GM21737 (cell line): ENCODE measurements at regions not wholly inside any gene's neighbourhood (a gene's known extent, or its start where the extent isn't known, plus 50 kb on each side); places are given as distances from the start of the nearest gene placed in this dataset.
A peak's percentile ranks its signal among the peaks of the same experiment; 100 is the strongest.

ENCODE experiments used
- ATAC-seq: cut with Tn5 transposase; IDR thresholded peaks from one replicate; pipeline ENCODE4 v1.9.1; 2021; ENCODE audit warnings: mild to moderate bottlenecking, moderate library complexity; ENCODE audit not compliant: unreplicated experiment

GRCh38 chr18:60552948-60553347 is 180.4 kb upstream of the MC4R start:
- no peak for ATAC-seq

- ATAC-seq, result no peak
Measured at GRCh38 chr18:60554967-60555366, 182.4 kb upstream of the MC4R start.

- ATAC-seq, result no peak
Measured at GRCh38 chr18:60555625-60556024, 183.1 kb upstream of the MC4R start.

- no peak for ATAC-seq
Measured at GRCh38 chr18:60556326-60556725, 183.8 kb upstream of the MC4R start.

GRCh38 chr18:60560071-60560470 is 187.5 kb upstream of the MC4R start:
- ATAC-seq, result no peak

- ATAC-seq, result no peak
Measured at GRCh38 chr18:60563082-60563481, 190.5 kb upstream of the MC4R start.

- no peak for ATAC-seq
Measured at GRCh38 chr18:60568220-60568619, 195.6 kb upstream of the MC4R start.

- ATAC-seq, result no peak
Measured at GRCh38 chr18:60570172-60570571, 197.6 kb upstream of the MC4R start.

- no peak for ATAC-seq
Measured at GRCh38 chr18:60577457-60577856, 204.9 kb upstream of the MC4R start.

- no peak for ATAC-seq
Measured at GRCh38 chr18:60585670-60586069, 213.1 kb upstream of the MC4R start.

GRCh38 chr18:60593249-60593648 is 220.7 kb upstream of the MC4R start:
- ATAC-seq, result no peak

GRCh38 chr18:60596928-60597327 is 224.4 kb upstream of the MC4R start:
- ATAC-seq, result no peak

GRCh38 chr18:60599267-60599666 is 226.7 kb upstream of the MC4R start:
- ATAC-seq, result peak; percentile 86

GRCh38 chr18:60599995-60600394 is 227.4 kb upstream of the MC4R start:
- ATAC-seq, result no peak

- ATAC-seq, result no peak
Measured at GRCh38 chr18:60601249-60601648, 228.7 kb upstream of the MC4R start.

- no peak for ATAC-seq
Measured at GRCh38 chr18:60623331-60623730, 250.8 kb upstream of the MC4R start.

- no peak for ATAC-seq
Measured at GRCh38 chr18:60624207-60624606, 251.6 kb upstream of the MC4R start.

- ATAC-seq, result no peak
Measured at GRCh38 chr18:60639836-60640235, 267.3 kb upstream of the MC4R start.

- no peak for ATAC-seq
Measured at GRCh38 chr18:60643009-60643408, 270.4 kb upstream of the MC4R start.

GRCh38 chr18:60646725-60647124 is 274.1 kb upstream of the MC4R start:
- ATAC-seq, result no peak

GRCh38 chr18:60649107-60649506 is 276.5 kb upstream of the MC4R start:
- ATAC-seq, result peak; percentile 85

GRCh38 chr18:60649842-60650536 is 277.4 kb upstream of the MC4R start:
- ATAC-seq, result no peak

- no peak for ATAC-seq
Measured at GRCh38 chr18:60654298-60654697, 281.7 kb upstream of the MC4R start.
